Astrocyte (in vitro differentiated cells and primary cell): ENCODE measurements at regions not wholly inside any gene's neighbourhood (a gene's known extent, or its start where the extent isn't known, plus 50 kb on each side); places are given as distances from the start of the nearest gene placed in this dataset.
"Not testable (repeated sequence)": the region's sequence is repeated elsewhere in the genome, so short reads cannot be mapped to it uniquely, and the experiment has no call there.

Experiments used
- DNase-seq: peaks from one replicate; pipeline ENCODE4 v3.0.0-alpha.2; 2010; ENCODE audit warnings: low read depth
- FAIRE-seq: peaks from 2 replicates; lab custom pipeline; 2011; peaks lifted over from hg19 to GRCh38; lab: Jason Lieb, UNC
- H2AFZ ChIP-seq: 2 replicates; pipeline ENCODE4 v1.6.0; 2012; ENCODE audit warnings: low read depth, low read length, inconsistent platforms
- H3K27ac ChIP-seq: 2 replicates; pipeline ENCODE4 v1.5.1; 2011; ENCODE audit warnings: low read depth, low read length, inconsistent platforms
- H3K27me3 ChIP-seq: 2 replicates; pipeline ENCODE4 v1.6.0; 2011; ENCODE audit warnings: low read length, inconsistent platforms; ENCODE audit not compliant: insufficient read depth
- H3K36me3 ChIP-seq: 2 replicates; pipeline ENCODE4 v1.5.1; 2011; ENCODE audit warnings: low read length, inconsistent platforms; ENCODE audit not compliant: insufficient read depth
- H3K4me1 ChIP-seq: 2 replicates; pipeline ENCODE4 v1.5.1; 2011; ENCODE audit warnings: low read length, inconsistent platforms; ENCODE audit not compliant: insufficient read depth
- H3K4me2 ChIP-seq: 2 replicates; pipeline ENCODE4 v1.6.0; 2012; ENCODE audit warnings: low read length, inconsistent platforms
- H3K4me3 ChIP-seq: 2 replicates; pipeline ENCODE4 v1.5.1; 2011; ENCODE audit warnings: low read depth, mild to moderate bottlenecking, low read length, inconsistent platforms; ENCODE audit not compliant: insufficient read depth
- H3K79me2 ChIP-seq: 2 replicates; pipeline ENCODE4 v1.6.0; 2012; ENCODE audit warnings: mild to moderate bottlenecking, low read length, inconsistent platforms; ENCODE audit not compliant: insufficient read depth
- H3K9ac ChIP-seq: 2 replicates; pipeline ENCODE4 v1.6.0; 2012; ENCODE audit warnings: mild to moderate bottlenecking, low read length, inconsistent platforms
- H3K9me3 ChIP-seq: 2 replicates; pipeline ENCODE4 v1.5.1; 2012; ENCODE audit warnings: low read depth, mild to moderate bottlenecking, low read length, inconsistent platforms; ENCODE audit not compliant: insufficient read depth
- H4K20me1 ChIP-seq: 2 replicates; pipeline ENCODE4 v1.6.0; 2012; ENCODE audit warnings: low read length, inconsistent platforms; ENCODE audit not compliant: insufficient read depth
- H3K27ac Mint-ChIP-seq: one replicate; pipeline ENCODE4 v1.8.0; 2021; ENCODE audit warnings: mild to moderate bottlenecking, mixed read lengths; ENCODE audit not compliant: unreplicated experiment
- H3K27me3 Mint-ChIP-seq: one replicate; pipeline ENCODE4 v1.8.0; 2021; ENCODE audit warnings: low read depth, mixed read lengths; ENCODE audit not compliant: unreplicated experiment
- H3K36me3 Mint-ChIP-seq: one replicate; pipeline ENCODE4 v1.8.0; 2021; ENCODE audit warnings: low read depth, mixed read lengths; ENCODE audit not compliant: unreplicated experiment
- H3K4me1 Mint-ChIP-seq: one replicate; pipeline ENCODE4 v1.8.0; 2021; ENCODE audit warnings: low read depth, mixed read lengths; ENCODE audit not compliant: unreplicated experiment
- H3K4me3 Mint-ChIP-seq: one replicate; pipeline ENCODE4 v1.8.0; 2021; ENCODE audit warnings: mild to moderate bottlenecking, moderate library complexity, mixed read lengths; ENCODE audit not compliant: unreplicated experiment
- H3K9me3 Mint-ChIP-seq: one replicate; pipeline ENCODE4 v1.8.0; 2021; ENCODE audit warnings: mild to moderate bottlenecking, mixed read lengths; ENCODE audit not compliant: unreplicated experiment

GRCh38 chr2:131813378-131813777 is 285.7 kb downstream of the CCDC74A start:
- not testable (repeated sequence) for H3K27me3 ChIP-seq, H3K4me3 ChIP-seq, H3K9ac ChIP-seq, H3K4me1 ChIP-seq, H3K36me3 Mint-ChIP-seq, H3K4me3 Mint-ChIP-seq, H3K9me3 Mint-ChIP-seq, H3K79me2 ChIP-seq, H3K27ac Mint-ChIP-seq, H3K27me3 Mint-ChIP-seq, H3K27ac ChIP-seq, H3K36me3 ChIP-seq, DNase-seq, H3K9me3 ChIP-seq, H3K4me1 Mint-ChIP-seq, H3K4me2 ChIP-seq, FAIRE-seq, H2AFZ ChIP-seq, H4K20me1 ChIP-seq

DNA sequence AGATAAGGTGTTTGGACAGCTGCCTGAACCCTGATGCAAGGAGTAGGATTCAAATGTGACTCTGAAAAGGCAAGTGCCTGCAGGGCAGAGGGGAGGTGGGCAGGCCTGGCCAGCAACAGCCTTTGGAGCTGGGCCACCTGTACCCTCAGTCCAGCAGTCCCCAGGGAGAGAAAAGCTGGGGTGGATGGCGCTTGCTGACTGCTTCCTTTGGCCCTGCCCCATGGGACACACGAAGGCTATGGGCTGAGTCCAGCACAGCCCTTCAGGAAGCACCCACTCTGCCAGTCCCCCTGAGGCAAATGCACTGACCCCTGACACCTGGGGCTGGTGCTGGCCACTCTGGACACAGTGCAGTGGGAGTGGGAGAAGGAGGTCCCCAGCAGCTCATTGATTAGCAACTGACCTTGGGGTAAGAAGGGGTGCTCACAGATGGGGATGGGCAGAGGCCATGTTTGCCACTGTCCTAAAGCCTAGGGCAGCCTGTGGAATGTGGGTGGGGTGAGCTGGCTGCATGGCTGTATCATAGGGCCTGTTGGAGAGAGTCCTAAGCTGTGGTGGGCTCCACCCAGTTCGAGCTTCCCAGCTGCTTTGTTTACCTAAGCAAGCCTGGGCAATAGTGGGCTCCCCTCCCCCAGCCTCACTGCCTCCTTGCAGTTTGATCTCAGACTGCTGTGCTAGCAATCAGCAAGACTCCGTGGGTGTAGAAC is 290.7 kb downstream of the CCDC74A start:
- FAIRE-seq, H3K4me1 Mint-ChIP-seq: not testable (repeated sequence)
- peaks cover 13% of the 10 kb centered on the region for H3K9me3 Mint-ChIP-seq

GRCh38 chr2:131822237-131822721 is 294.6 kb downstream of the CCDC74A start:
- not testable (repeated sequence) for H3K4me2 ChIP-seq, H3K4me1 ChIP-seq, H4K20me1 ChIP-seq, H3K79me2 ChIP-seq, H3K27me3 ChIP-seq, H3K9ac ChIP-seq, H3K27ac ChIP-seq, FAIRE-seq, H3K36me3 Mint-ChIP-seq, H3K9me3 ChIP-seq, H2AFZ ChIP-seq, H3K4me3 ChIP-seq, H3K4me3 Mint-ChIP-seq, H3K36me3 ChIP-seq, H3K27me3 Mint-ChIP-seq, H3K4me1 Mint-ChIP-seq, DNase-seq, H3K27ac Mint-ChIP-seq
- H3K9me3 Mint-ChIP-seq = peaks cover 15% of the 10 kb centered on the region

More for the DNA sequence above, 290.7 kb downstream of the CCDC74A start:
- H3K27me3 Mint-ChIP-seq, H3K36me3 Mint-ChIP-seq, H3K79me2 ChIP-seq, H4K20me1 ChIP-seq, H2AFZ ChIP-seq, H3K4me2 ChIP-seq, H3K4me3 Mint-ChIP-seq, H3K27me3 ChIP-seq, H3K9ac ChIP-seq, H3K4me3 ChIP-seq, DNase-seq, H3K4me1 ChIP-seq, H3K36me3 ChIP-seq, H3K27ac ChIP-seq, H3K27ac Mint-ChIP-seq, H3K9me3 ChIP-seq: not testable (repeated sequence)

DNA sequence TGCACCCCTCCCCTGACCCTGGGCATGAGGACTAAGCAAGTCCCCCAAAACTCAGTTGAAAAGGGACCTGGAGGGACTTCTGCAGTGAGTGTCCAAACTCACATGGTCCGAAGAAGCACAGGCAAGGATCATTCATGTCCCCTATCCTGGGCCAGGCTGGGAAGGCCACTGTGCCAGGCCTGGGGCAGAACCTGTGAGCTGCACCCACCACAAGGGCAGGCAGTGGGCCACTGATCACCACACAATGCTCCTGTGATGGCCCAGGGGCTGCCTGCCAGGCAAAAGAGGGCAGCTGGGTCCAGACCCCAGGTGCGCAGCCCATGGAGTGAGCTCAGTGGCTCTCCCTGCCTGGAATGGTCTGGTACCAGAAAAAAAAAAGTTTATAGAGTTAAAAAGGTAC is 295.4 kb downstream of the CCDC74A start:
- not testable (repeated sequence) for H3K36me3 ChIP-seq, H3K4me2 ChIP-seq, H3K27me3 Mint-ChIP-seq, H3K36me3 Mint-ChIP-seq, DNase-seq, H3K27me3 ChIP-seq, H3K9me3 ChIP-seq, H3K27ac ChIP-seq, H3K79me2 ChIP-seq, H3K4me1 ChIP-seq, H3K27ac Mint-ChIP-seq, H4K20me1 ChIP-seq, FAIRE-seq, H3K4me1 Mint-ChIP-seq, H3K9ac ChIP-seq, H2AFZ ChIP-seq, H3K4me3 ChIP-seq, H3K4me3 Mint-ChIP-seq
- peaks cover 11% of the 10 kb centered on the region for H3K9me3 Mint-ChIP-seq

- not testable (repeated sequence) for H3K9me3 Mint-ChIP-seq, H3K27ac Mint-ChIP-seq, H3K4me2 ChIP-seq, H3K27me3 ChIP-seq, H3K4me3 ChIP-seq, H3K4me3 Mint-ChIP-seq, H4K20me1 ChIP-seq, H3K27ac ChIP-seq, H3K36me3 Mint-ChIP-seq, H3K79me2 ChIP-seq, FAIRE-seq, DNase-seq, H3K4me1 Mint-ChIP-seq, H3K36me3 ChIP-seq, H3K9me3 ChIP-seq, H3K4me1 ChIP-seq, H3K9ac ChIP-seq, H3K27me3 Mint-ChIP-seq, H2AFZ ChIP-seq
Observed at GRCh38 chr2:131824986-131825385, 297.3 kb downstream of the CCDC74A start.
